NCI-H748 (cell line): ENCODE measurements at regions not wholly inside any gene's neighbourhood (a gene's known extent, or its start where the extent isn't known, plus 50 kb on each side); places are given as distances from the start of the nearest gene placed in this dataset.

Experiments
- DNase-seq: peaks from one replicate; lab custom pipeline; 2025; ENCODE audit not compliant: unreplicated experiment; lab: John Stamatoyannopoulos, UW

DNA sequence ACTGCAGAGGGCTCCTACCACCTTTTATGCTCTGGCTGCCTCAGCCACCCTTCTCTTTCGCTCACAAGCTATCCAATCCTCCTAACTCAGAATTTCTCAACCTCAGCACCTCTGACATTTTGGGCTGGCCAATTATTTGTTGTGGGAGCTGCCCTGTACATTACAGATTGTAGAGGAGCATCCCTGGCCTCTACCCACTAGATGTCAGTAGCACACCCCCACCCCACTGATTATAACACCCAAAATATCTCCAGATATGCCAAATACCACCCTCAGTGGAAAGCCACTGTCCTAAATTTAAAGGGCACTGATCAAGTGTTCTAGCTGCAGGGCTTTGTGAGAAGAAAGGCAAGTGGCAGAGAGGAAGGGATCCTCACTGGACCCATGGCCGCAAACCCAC lies 443.1 kb downstream of the SOX6 start:
- peak; percentile 36 for DNase-seq
